GM18868 (cell line): ENCODE measurements at regions not wholly inside any gene's neighbourhood (a gene's known extent, or its start where the extent isn't known, plus 50 kb on each side); places are given as distances from the start of the nearest gene placed in this dataset.

Experiments used
- ATAC-seq: cut with Tn5 transposase; IDR thresholded peaks from one replicate; pipeline ENCODE4 v1.9.1; 2021; ENCODE audit warnings: mild to moderate bottlenecking, moderate library complexity; ENCODE audit not compliant: unreplicated experiment

DNA sequence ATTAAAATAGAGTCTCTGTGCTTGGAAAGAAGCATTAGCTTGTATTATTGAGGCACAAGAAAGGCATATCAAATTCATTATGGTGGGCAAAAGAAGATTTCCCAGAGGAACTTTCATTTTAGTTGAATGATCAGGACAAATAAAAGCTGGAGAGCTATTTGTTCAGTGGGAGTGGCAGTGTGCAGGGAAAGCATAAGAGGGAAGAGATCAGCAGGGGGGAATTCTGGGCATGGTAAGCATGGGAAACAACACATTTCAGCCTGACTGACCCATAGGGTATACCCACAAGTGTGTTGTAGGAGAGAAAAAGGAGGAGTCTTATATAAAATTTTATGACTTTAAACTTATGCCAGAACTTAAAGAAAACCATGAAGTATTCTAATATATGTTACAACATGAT is 167.7 kb upstream of the RASA1 start:
- ATAC-seq: no peak

DNA sequence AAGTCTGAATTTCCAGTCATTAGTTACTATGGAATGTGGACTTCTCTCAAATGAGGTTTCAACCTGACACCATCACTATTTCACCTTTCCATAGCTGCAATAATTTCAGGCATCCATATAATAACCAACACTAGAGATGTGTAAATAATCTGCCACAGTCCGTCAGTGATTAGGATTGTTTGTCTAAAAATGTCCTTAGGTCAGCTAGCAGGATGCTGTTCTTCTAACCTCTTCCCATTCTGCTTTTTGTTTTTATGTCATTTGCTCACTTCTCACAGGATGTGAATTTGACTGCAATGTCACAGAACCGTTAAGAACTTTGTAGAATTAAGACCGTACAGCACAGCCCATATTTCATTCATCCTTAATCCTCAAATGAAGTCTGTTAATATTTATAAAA is 166.4 kb upstream of the RASA1 start:
- no peak for ATAC-seq

GRCh38 chr5:87102841-87103240 is 164.8 kb upstream of the RASA1 start:
- no peak for ATAC-seq

DNA sequence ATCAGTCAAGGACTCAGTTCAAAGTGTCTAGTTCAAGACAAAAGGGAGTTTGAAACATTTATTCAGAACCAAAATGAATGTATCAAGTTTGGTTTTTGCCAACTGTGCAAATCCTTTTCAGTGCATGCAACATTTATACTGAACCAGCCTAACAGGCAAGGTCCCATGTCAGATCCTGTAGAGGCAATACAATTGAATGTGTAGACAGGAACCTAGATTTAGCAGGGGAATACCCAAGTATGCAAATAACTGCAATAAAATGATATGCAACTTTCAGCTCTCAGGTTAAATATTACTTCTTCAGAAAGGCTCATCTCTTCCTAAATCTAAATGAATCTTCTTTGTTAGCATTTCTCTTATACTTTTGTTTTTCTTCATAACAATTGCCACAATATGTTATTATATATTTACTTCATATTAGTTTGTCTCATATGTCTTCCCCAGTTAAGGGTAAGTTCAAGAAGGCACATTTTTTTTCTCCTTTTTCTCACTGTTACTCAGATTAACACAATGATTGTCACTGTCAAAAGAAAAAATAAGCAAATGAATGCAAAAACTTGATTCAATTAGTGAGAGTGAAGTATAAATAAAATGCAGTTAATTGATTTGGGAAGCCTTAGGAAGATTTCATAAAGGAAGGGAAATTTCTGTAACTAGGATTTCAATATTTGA is 163.9 kb upstream of the RASA1 start:
- peak; percentile 91 for ATAC-seq

- ATAC-seq: no peak
These were observed 162.1 kb upstream of the RASA1 start for GRCh38 chr5:87105577-87105976.

DNA sequence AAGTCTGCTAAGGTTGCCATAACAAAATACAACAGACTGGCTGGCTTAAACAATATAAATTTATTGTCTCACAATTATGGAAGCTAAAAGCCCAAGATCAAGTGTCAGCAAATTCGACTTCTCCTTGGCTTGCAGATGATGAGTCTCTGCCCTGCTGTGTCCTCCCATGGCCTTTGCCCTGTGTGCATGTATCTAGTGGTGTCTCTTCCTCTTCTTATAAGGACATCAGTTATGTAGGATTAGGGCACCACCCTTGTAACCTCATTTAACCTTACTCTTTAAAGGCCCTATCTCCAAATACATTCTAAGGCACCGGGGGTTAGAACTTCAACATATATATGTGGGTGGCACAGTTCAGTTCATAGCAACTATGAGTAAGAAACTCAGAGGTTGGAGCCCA is 157.9 kb upstream of the RASA1 start:
- ATAC-seq: no peak

- ATAC-seq: no peak
These were observed 157.0 kb upstream of the RASA1 start for GRCh38 chr5:87110721-87111120.

GRCh38 chr5:87113861-87114260 is 153.8 kb upstream of the RASA1 start:
- ATAC-seq: no peak

GRCh38 chr5:87114631-87115030 is 153.1 kb upstream of the RASA1 start:
- ATAC-seq: no peak

DNA sequence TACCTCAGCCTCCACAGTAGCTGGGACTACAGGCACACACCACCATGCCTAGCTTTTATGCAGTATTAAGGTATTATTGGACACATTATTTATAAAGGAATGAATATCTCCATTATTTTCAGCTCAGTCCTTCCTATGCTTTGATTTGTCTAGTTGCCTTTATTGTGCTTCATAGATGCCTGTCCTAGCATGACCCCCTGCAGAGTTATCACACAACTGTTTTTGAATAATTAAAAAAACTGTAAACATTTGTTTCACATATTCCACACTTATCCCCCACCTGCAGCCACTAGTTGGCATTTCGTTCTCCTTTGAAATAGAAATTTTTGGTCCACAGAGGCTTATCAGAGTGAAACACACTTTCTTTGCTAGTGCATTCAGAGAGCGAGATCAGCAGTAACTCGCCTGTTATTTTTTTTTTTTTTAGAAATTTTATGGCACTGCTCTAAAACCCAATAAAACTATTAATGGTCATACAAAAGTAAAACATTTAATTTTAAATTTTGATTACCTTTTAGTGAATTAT is 151.8 kb upstream of the RASA1 start:
- ATAC-seq: no peak

GRCh38 chr5:87116825-87117512 is 150.7 kb upstream of the RASA1 start:
- ATAC-seq: peak; percentile 78

- no peak for ATAC-seq
These were observed 148.1 kb upstream of the RASA1 start for GRCh38 chr5:87119588-87119987.

DNA sequence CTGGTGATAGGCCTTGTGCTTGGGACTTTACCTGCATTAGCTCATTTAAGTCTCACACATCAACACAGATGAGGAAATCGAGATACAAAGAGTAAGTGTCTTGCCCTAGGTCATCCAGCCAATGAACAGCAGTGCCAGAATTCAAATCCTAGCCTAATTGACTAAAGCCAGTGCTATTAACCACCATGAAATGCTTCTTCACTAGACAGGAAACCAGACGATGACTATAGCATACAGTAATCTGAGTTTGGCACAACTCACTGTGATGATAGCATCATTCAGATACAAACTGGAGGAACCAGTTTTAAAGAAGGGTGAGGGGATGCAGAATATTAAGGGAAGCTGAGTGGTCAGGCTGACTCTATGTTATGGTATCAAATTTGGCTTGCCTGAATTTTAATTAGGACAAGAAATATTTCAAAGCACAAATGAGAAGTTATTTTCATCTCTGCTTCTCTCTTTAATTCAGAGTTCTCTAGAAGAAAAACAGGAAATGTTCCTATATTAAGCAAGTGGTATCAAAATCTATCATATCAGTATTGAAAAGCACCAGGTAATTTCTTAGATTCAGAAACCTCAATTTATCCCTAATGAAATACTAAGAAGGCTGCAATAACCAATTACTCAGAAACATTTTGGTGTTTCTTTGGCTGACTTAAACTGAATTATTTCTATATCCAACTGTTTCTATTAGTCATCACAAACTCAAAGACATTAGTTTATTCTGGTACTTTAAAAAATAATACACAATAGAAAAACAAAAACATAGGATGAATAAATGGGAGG is 147.0 kb upstream of the RASA1 start:
- ATAC-seq: peak; percentile 26

GRCh38 chr5:87121304-87122150 is 146.2 kb upstream of the RASA1 start:
- ATAC-seq: peak; percentile 75

DNA sequence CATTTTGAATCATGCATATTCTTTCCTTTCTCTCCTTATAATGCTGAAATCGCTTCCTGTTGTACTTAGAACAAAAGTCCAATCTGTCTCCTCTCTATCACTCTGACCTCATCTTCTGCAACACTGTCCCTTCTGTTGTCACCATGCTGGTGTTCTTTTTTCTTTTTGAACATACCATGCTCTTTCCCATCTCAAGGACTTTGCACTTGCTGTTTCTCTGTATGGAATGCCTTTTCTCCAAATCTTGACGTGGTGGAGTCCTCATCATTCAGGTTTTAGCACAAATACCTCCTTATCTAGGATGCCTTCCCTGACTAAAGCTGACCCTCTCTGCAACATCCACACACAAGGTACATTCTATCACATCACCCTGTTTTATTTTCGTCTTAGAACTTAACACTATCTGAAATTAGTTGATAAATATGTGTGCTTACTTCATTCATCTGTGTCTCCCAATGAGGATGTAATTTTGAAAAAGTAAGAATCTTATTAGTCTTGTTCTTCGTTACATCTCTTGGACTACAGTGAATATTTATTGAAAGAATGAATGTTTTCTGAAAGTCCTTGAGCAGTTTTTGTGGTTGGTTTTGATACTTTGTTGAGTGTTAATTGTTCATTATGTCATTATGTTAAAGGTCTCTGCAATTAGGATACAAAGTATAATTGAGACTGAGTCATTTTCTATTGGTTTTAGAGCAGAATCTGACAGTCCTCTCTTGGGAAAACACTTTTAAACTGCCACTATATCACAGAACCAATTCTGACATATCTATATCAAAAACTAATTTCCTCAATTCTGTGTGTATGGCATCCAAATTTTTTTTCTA is 145.3 kb upstream of the RASA1 start:
- no peak for ATAC-seq

- ATAC-seq: no peak
These were observed 141.9 kb upstream of the RASA1 start for GRCh38 chr5:87125766-87126165.

DNA sequence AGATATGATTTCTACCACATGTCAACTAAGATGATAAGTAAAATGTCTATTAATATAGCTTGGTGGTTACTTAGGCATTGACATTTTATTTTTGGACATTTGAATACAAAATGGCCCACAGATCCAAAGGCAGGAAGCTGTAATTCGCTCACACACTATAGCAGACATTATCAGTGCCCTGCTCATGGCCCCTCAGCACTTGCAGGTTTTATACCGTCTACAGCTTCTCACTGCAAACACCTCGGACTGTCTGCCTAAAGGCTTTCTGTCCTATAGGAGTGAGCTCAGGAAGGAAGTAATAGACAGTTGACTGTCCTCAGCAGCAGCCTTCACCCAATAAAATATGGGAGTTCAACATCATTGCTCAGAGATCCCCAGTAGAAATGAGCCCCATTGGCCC is 140.8 kb upstream of the RASA1 start:
- no peak for ATAC-seq

GRCh38 chr5:87127426-87127825 is 140.3 kb upstream of the RASA1 start:
- ATAC-seq: no peak

DNA sequence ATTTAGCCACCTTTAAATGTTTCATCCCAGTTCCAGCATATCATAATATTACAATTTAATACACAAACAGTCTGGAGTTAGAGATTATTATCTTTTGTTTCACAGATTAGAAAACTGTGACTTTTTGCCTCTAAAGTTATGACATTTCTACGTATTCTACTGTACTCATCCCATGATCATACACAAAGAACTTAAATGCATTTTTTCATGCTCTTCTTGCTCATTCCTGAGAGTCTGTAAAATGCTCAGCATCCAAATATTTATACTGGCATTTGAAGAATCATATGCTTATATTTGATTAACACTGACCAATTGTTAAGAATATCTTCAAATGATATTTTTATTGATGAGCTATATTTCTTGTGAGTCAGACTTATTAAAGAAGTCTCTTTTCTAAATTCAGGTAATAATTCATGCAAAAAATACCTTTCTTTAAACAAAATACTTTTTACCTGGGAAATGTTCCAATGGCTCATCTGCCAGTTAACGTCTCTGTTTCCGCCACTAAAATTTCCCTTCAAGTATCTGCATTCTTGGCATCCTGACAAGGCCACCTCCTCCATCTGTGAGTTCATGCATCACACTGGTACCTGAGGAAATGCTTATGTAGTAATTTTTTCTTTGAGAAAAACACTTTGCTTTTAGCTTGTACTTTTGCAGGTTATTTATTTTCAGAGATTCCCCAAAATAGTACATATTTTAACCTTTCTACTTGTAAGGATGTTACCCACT is 139.6 kb upstream of the RASA1 start:
- no peak for ATAC-seq
